Stomach (tissue), 8 donors: ENCODE measurements at regions not wholly inside any gene's neighbourhood (a gene's known extent, or its start where the extent isn't known, plus 50 kb on each side); places are given as distances from the start of the nearest gene placed in this dataset.

Experiments
- DNase-seq, 2 donors: peaks; one replicate each; pipeline versions ENCODE4 v3.0.0 to v3.0.0-alpha.2; 2013 to 2019
- H3K27ac ChIP-seq, 5 donors: fragments of 200-600 bp in 4 of 5; sonication (generic) in 4 of 5; one replicate each; pipeline ENCODE4 v1.5.1; 2013 to 2019; ENCODE audit warnings: mild to moderate bottlenecking in 1 of 5, moderate library complexity in 1 of 5
- H3K27me3 ChIP-seq, 3 donors: fragments of 200-600 bp; sonication (generic); one replicate each; pipeline ENCODE4 v1.5.1; 2017 to 2019; ENCODE audit warnings: mixed run types in 1 of 3
- H3K36me3 ChIP-seq, 4 donors: fragments of 200-600 bp; sonication (generic); 1 replicate in 3 of 4; 2 replicates in 1 of 4; pipeline ENCODE4 v1.5.1; 2016 to 2019
- H3K4me1 ChIP-seq, 4 donors: fragments of 200-600 bp; sonication (generic); one replicate each; pipeline ENCODE4 v1.5.1; 2016 to 2019
- H3K4me3 ChIP-seq, 4 donors: fragments of 200-600 bp; sonication (generic) in 3 of 4; one replicate each; pipeline ENCODE4 v1.5.1; 2016 to 2019; ENCODE audit warnings: mild to moderate bottlenecking in 1 of 4
- H3K9me3 ChIP-seq, 4 donors: fragments of 200-600 bp; sonication (generic); one replicate each; pipeline ENCODE4 v1.5.1; 2016 to 2019
- CTCF ChIP-seq, 7 experiments: fragments of 450-650 bp in 4 of 7; fragments of 200-600 bp in 3 of 7; sonication (generic) in 3 of 7; IDR thresholded peaks; one replicate each; pipeline ENCODE4 v1.5.1; 2016 to 2019; ENCODE audit warnings: antibody characterized with exemption in 7 of 7, control low read depth in 2 of 7, mild to moderate bottlenecking in 1 of 7
- EP300 ChIP-seq: sonication (generic); formaldehyde crosslinking; IDR thresholded peaks from one replicate; pipeline ENCODE4 v1.6.1; 2017; ENCODE audit warnings: antibody characterized with exemption
- POLR2A ChIP-seq, 4 donors: fragments of 450-650 bp; IDR thresholded peaks; one replicate each; pipeline ENCODE4 v1.6.1; 2016; ENCODE audit warnings: antibody characterized with exemption in 4 of 4, control low read depth in 2 of 4, mild to moderate bottlenecking in 1 of 4, moderate library complexity in 1 of 4
- POLR2AphosphoS5 ChIP-seq, 3 donors: sonication (generic); formaldehyde crosslinking; IDR thresholded peaks; one replicate each; pipeline ENCODE4 v1.6.1; 2016; ENCODE audit warnings: antibody characterized with exemption in 3 of 3
- WGBS, 5 donors: extraction: QIAGEN DNeasy Blood & Tissue Kit in 3 of 5; methylation state at CpG; one replicate each; pipeline versions ENCODE4 v1.1.5 to v1.1.7; 2013 to 2018; 5-methylcytosine and 5-hydroxymethylcytosine counted together
- intact Hi-C: fragments of 100-400 bp; cut with DNase I; formaldehyde crosslinking; loops from one replicate; pipeline ENCODE4 v1.15.1; 2023; ENCODE audit warnings: low total_unique reads
- donor health status: healthy with polysubstance abuse.
- donor health status: Bipolar disorder and iron deficiency.
- donor health status: healthy.

DNA sequence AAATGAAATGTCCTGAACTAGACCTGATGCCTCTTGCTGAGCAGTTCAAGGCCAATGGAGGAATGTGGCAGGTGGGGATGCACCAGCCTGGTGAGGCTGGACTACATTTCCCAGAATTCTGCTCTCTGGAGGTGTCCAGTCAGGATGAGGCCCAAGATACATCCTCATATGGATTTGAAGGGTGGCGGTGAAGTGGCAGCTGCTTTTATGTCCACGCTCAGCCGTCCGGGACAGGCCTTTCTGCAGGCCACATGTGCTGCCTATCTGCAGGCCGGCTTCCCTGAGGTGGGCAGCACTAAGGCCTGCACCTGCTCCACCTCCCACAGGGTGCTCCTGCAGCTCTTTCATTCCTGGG, 230.2 kb downstream of the BCL11B start:
- H3K27ac ChIP-seq = no peak overlapping the region
- DNase-seq = peak in 1 of 2 donors; percentile 7
- TF ChIP-seq EP300 (no peak), CTCF (IDR thresholded peaks at IDR 0.05) (no peak), POLR2AphosphoS5 (IDR thresholded peaks at IDR 0.05) (no peak), POLR2A (IDR thresholded peaks at IDR 0.05) (no peak)
- peaks cover 0 to 6% (median 0%) of the 10 kb centered on the region in 4 donors for H3K9me3 ChIP-seq
- intact Hi-C loops = no loop called here
- H3K4me3 ChIP-seq = no peak overlapping the region
- 80 to 100% (median 94%) methylated on average over 1 to 5 of the region's 5 CpGs for WGBS, 5 donors
- H3K36me3 ChIP-seq = no peaks in the 10 kb centered on the region
- H3K4me1 ChIP-seq = peaks cover 0 to 1% (median 0%) of the 10 kb centered on the region in 4 donors
- no peaks in the 10 kb centered on the region for H3K27me3 ChIP-seq

GRCh38 chr14:99042381-99043266, 229.4 kb downstream of the BCL11B start:
- Histone ChIP-seq H3K27ac (no peak overlapping the region), H3K4me3 (no peak overlapping the region), H3K36me3 (no peaks in the 10 kb centered on the region), H3K27me3 (no peaks in the 10 kb centered on the region), H3K9me3 (peaks cover 0 to 6% (median 0%) of the 10 kb centered on the region in 4 donors), H3K4me1 (no peaks in the 10 kb centered on the region)
- intact Hi-C loops = no loop called here
- peak in 1 of 2 donors; percentile 20 for DNase-seq
- 83 to 92% (median 87%) methylated on average over 11 to 19 of the region's 19 CpGs for WGBS, 5 donors
- TF ChIP-seq POLR2AphosphoS5 (IDR thresholded peaks at IDR 0.05) = no peak

DNA sequence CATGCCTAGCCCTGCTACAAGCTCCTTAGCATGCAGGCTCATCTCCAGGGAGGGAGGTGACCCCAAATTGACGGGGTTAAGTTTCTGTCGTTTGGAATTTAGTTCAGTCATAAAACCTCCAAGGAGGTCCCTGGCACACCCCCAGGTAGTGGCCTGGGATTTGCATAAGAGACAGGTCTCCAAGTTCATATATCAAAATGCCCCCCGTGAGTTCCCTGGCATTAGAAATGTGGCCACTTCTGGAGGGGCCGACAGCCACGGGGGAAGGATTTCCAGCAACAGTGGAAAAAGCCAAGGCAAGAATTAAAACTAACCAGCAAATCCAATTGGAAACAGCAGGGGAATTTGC, 228.8 kb downstream of the BCL11B start:
- WGBS, 5 donors = 61 to 80% (median 78%) methylated on average over 5 of the region's 5 CpGs
- intact Hi-C loops = no loop called here

GRCh38 chr14:99043756-99044155, 228.2 kb downstream of the BCL11B start:
- Histone ChIP-seq H3K36me3 (no peaks in the 10 kb centered on the region), H3K4me1 (no peaks in the 10 kb centered on the region), H3K27ac (no peak overlapping the region), H3K9me3 (peaks cover 0 to 6% (median 0%) of the 10 kb centered on the region in 4 donors), H3K27me3 (no peaks in the 10 kb centered on the region), H3K4me3 (no peak overlapping the region)
- 75 to 100% (median 94%) methylated on average over 1 of the region's 1 CpG for WGBS, 5 donors
- intact Hi-C loops = no loop called here
- DNase-seq = no peak
- TF ChIP-seq CTCF (IDR thresholded peaks at IDR 0.05) (no peak), EP300 (no peak), POLR2AphosphoS5 (IDR thresholded peaks at IDR 0.05) (no peak), POLR2A (IDR thresholded peaks at IDR 0.05) (no peak)

More for the DNA sequence above, 228.8 kb downstream of the BCL11B start:
- peak in 1 of 2 donors; percentile 17 for DNase-seq
- Histone ChIP-seq H3K27me3 (no peaks in the 10 kb centered on the region), H3K4me3 (no peak overlapping the region), H3K36me3 (no peaks in the 10 kb centered on the region), H3K27ac (no peak overlapping the region), H3K9me3 (peaks cover 0 to 6% (median 0%) of the 10 kb centered on the region in 4 donors), H3K4me1 (no peaks in the 10 kb centered on the region)
- no peak for TF ChIP-seq POLR2AphosphoS5 (IDR thresholded peaks at IDR 0.05)
- no peak for TF ChIP-seq EP300
- TF ChIP-seq CTCF (IDR thresholded peaks at IDR 0.05) = no peak

- Histone ChIP-seq H3K27ac (no peak overlapping the region), H3K9me3 (peaks cover 0 to 16% (median 12%) of the 10 kb centered on the region in 4 donors), H3K27me3 (no peaks in the 10 kb centered on the region), H3K36me3 (no peaks in the 10 kb centered on the region), H3K4me3 (no peak overlapping the region), H3K4me1 (no peaks in the 10 kb centered on the region)
- DNase-seq = no peak
- intact Hi-C loops = no loop called here
- TF ChIP-seq POLR2A (IDR thresholded peaks at IDR 0.05) = no peak
- no peak for TF ChIP-seq POLR2AphosphoS5 (IDR thresholded peaks at IDR 0.05)
- TF ChIP-seq EP300 = no peak
- TF ChIP-seq CTCF (IDR thresholded peaks at IDR 0.05) = no peak
- WGBS, 5 donors = 73 to 83% (median 76%) methylated on average over 14 of the region's 14 CpGs
These were observed 224.5 kb downstream of the BCL11B start for GRCh38 chr14:99047441-99048031.
